ENCODE measurements at regions not wholly inside any gene's neighbourhood (a gene's known extent, or its start where the extent isn't known, plus 50 kb on each side); places are given as distances from the start of the nearest gene placed in this dataset.

DNA sequence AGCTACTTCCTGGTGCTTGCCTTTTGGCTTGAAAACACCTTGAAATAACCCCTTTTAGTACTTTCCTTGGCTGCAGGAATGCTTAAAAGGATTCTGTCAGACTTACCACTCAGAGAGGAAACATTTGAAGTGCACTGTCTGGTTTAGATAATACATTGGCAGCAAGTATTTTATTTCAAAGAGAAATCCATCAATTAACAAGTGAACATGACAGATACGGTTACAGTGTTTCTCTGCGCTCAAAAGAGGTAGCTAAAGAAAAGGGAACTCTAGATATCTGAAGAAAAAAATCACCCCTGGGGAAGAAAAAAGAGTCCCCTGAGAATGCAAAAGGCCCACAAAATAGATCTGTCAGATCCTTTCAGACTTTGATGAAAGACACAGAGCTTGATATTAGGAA, 421.9 kb downstream of the LRFN5 start:
- Histone ChIP-seq H2BK15ac (ENCODE audit: low read depth, low read length) (no peak overlapping the region), H3K27ac (ENCODE audit: insufficient read depth, low read length) (no peak overlapping the region), H3K14ac (replicated peaks; ENCODE audit: low read depth, low read length) (no peak overlapping the region), H4K5ac (ENCODE audit: low read depth, low read length) (no peak overlapping the region), H3K4me3 (ENCODE audit: insufficient read depth, low read depth, low read length) (no peak overlapping the region), H3K4me2 (ENCODE audit: low read depth, low read length) (no peak overlapping the region), H4K91ac (ENCODE audit: insufficient read depth, low read depth, low read length) (no peak overlapping the region), H3K9ac (ENCODE audit: low read depth, low read length) (no peak overlapping the region), H3K9me1 (ENCODE audit: insufficient read depth, low read length) (no peaks in the 10 kb centered on the region), H2AK5ac (ENCODE audit: low read depth, low read length) (no peak overlapping the region), H3K79me1 (ENCODE audit: low read depth in 1 of 2, low read length in 2 of 2) (no peaks in the 10 kb centered on the region), H3K4me1 (ENCODE audit: control insufficient read depth, insufficient read depth, low read length) (no peaks in the 10 kb centered on the region), H3K9me3 (ENCODE audit: control insufficient read depth, insufficient read depth, low read length) (no peaks in the 10 kb centered on the region), H2BK20ac (ENCODE audit: low read depth, low read length) (no peak overlapping the region), H3K18ac (ENCODE audit: low read depth, low read length) (no peak overlapping the region), H3K27me3 (ENCODE audit: control insufficient read depth, insufficient read depth, low read length) (no peaks in the 10 kb centered on the region), H2AK9ac (replicated peaks; ENCODE audit: low read depth, low read length, poor library complexity) (no peak overlapping the region), H3K23ac (ENCODE audit: low read depth, low read length) (no peak overlapping the region), H4K8ac (ENCODE audit: low read depth in 2 of 2, low read length in 2 of 2) (no peak overlapping the region), H2AFZ (replicated peaks; ENCODE audit: low read length, poor library complexity) (no peak overlapping the region), H2BK120ac (ENCODE audit: low read depth, low read length) (no peak overlapping the region), H3K4ac (ENCODE audit: low read depth, low read length) (no peak overlapping the region), H4K20me1 (ENCODE audit: insufficient read depth, low read length) (no peaks in the 10 kb centered on the region), H3K36me3 (ENCODE audit: control insufficient read depth, insufficient read depth, low read length) (no peaks in the 10 kb centered on the region), H2BK5ac (ENCODE audit: low read depth, low read length, poor library complexity, severe bottlenecking) (no peak overlapping the region), H3K56ac (ENCODE audit: extremely low read depth, insufficient read depth, low read length) (no peak overlapping the region)
- POLR2A ChIA-PET (ENCODE audit: unreplicated experiment), result no interaction called here
- TF ChIP-seq, protein P1, sequence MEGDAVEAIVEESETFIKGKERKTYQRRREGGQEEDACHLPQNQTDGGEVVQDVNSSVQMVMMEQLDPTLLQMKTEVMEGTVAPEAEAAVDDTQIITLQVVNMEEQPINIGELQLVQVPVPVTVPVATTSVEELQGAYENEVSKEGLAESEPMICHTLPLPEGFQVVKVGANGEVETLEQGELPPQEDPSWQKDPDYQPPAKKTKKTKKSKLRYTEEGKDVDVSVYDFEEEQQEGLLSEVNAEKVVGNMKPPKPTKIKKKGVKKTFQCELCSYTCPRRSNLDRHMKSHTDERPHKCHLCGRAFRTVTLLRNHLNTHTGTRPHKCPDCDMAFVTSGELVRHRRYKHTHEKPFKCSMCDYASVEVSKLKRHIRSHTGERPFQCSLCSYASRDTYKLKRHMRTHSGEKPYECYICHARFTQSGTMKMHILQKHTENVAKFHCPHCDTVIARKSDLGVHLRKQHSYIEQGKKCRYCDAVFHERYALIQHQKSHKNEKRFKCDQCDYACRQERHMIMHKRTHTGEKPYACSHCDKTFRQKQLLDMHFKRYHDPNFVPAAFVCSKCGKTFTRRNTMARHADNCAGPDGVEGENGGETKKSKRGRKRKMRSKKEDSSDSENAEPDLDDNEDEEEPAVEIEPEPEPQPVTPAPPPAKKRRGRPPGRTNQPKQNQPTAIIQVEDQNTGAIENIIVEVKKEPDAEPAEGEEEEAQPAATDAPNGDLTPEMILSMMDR (conservative IDR thresholded peaks at IDR 0.05; ENCODE audit: low read depth, low read length), result no peak
- TF ChIP-seq CEBPB (IDR thresholded peaks at IDR 0.05; ENCODE audit: low read depth, low read length) (no peak), BHLHE40 (IDR thresholded peaks at IDR 0.05; ENCODE audit: low read depth, low read length) (no peak), MXI1 (IDR thresholded peaks at IDR 0.05; ENCODE audit: borderline replicate concordance, low read depth, low read length) (no peak), NFE2L2 (IDR thresholded peaks at IDR 0.05; ENCODE audit: low read depth, low read length) (no peak), CHD1 (IDR thresholded peaks at IDR 0.05; ENCODE audit: low read depth, low read length) (no peak), MAFK (IDR thresholded peaks at IDR 0.05; ENCODE audit: low read depth, low read length) (no peak)
- intact Hi-C loops (cut with micrococcal nuclease) (no loop called here), dilution Hi-C loops (cut with HindIII; ENCODE audit: low sequenced_read_pairs, unreplicated experiment) (no loop called here), in situ Hi-C loops (cut with MboI; ENCODE audit: low sequenced_read_pairs) (no loop called here)
- CTCF ChIA-PET, result interaction anchor here (0.6 kb wide), 1 partner anchor 10 kb away, joined by 8 read pairs; no protein-coding TSS in a partner anchor
- ATAC-seq (ENCODE audit: low read depth) (no peak), DNase-seq (no peak)
- whole genome bisulfite sequencing, 2 experiments (ENCODE audit: extremely low coverage in 2 of 2, insufficient read length in 1 of 2), result no CpG with 5 or more reads among the region's 2 CpGs
- no TSS peak for BruUV-seq (replicated peaks)
